GM23248 (cell line): ENCODE measurements at regions not wholly inside any gene's neighbourhood (a gene's known extent, or its start where the extent isn't known, plus 50 kb on each side); places are given as distances from the start of the nearest gene placed in this dataset.
"Not testable (repeated sequence)": the region's sequence is repeated elsewhere in the genome, so short reads cannot be mapped to it uniquely, and the experiment has no call there.

ENCODE experiments used
- DNase-seq: peaks from one replicate; pipeline ENCODE4 v3.0.0-alpha.2; 2015
- H2AFZ ChIP-seq: fragments of 200-600 bp; sonication (generic); 2 replicates; pipeline ENCODE4 v1.6.1; 2016; ENCODE audit warnings: antibody characterized with exemption
- H3F3A ChIP-seq: fragments of 200-600 bp; sonication (generic); 2 replicates; pipeline ENCODE4 v1.6.1; 2016; ENCODE audit warnings: mild to moderate bottlenecking, antibody characterized with exemption, mixed run types; ENCODE audit not compliant: insufficient read depth
- H3K27ac ChIP-seq: fragments of 200-600 bp; sonication (generic); 2 replicates; pipeline ENCODE4 v1.5.1; 2016; ENCODE audit warnings: mild to moderate bottlenecking
- H3K27me3 ChIP-seq: fragments of 200-600 bp; sonication (generic); replicated peaks from 2 replicates; pipeline ENCODE4 v1.6.1; 2016; ENCODE audit warnings: mild to moderate bottlenecking; ENCODE audit not compliant: insufficient read depth
- H3K36me3 ChIP-seq: fragments of 200-600 bp; sonication (generic); 2 replicates; pipeline ENCODE4 v1.6.1; 2016; ENCODE audit warnings: low read depth, mild to moderate bottlenecking
- H3K4me1 ChIP-seq: fragments of 200-600 bp; sonication (generic); 2 replicates; pipeline ENCODE4 v1.6.1; 2016; ENCODE audit warnings: mild to moderate bottlenecking; ENCODE audit not compliant: insufficient read depth
- H3K4me2 ChIP-seq: fragments of 200-600 bp; sonication (generic); one replicate; pipeline ENCODE4 v1.6.1; 2016; ENCODE audit warnings: mild to moderate bottlenecking; ENCODE audit not compliant: unreplicated experiment
- H3K4me3 ChIP-seq: fragments of 200-600 bp; sonication (generic); 2 replicates; pipeline ENCODE4 v1.5.1; 2016; ENCODE audit warnings: mild to moderate bottlenecking
- H3K79me2 ChIP-seq: fragments of 200-600 bp; sonication (generic); 2 replicates; pipeline ENCODE4 v1.6.1; 2016; ENCODE audit warnings: mild to moderate bottlenecking; ENCODE audit not compliant: insufficient read depth
- H3K9ac ChIP-seq: fragments of 200-600 bp; sonication (generic); 2 replicates; pipeline ENCODE4 v1.6.1; 2016; ENCODE audit warnings: mild to moderate bottlenecking
- H3K9me2 ChIP-seq: fragments of 200-600 bp; sonication (generic); 2 replicates; pipeline ENCODE4 v1.6.1; 2016; ENCODE audit warnings: mixed run types, mild to moderate bottlenecking, moderate library complexity; ENCODE audit not compliant: insufficient read depth
- H3K9me3 ChIP-seq: fragments of 200-600 bp; sonication (generic); one replicate; pipeline ENCODE4 v1.6.1; 2017; ENCODE audit warnings: low read depth
- H4K20me1 ChIP-seq: fragments of 200-600 bp; sonication (generic); 2 replicates; pipeline ENCODE4 v1.6.0; 2016; ENCODE audit not compliant: insufficient read depth
- EZH2 ChIP-seq: fragments of 200-600 bp; sonication (generic); IDR thresholded peaks from 2 replicates; pipeline ENCODE4 v1.6.1; 2018; ENCODE audit warnings: antibody characterized with exemption, mild to moderate bottlenecking; ENCODE audit not compliant: insufficient read depth, poor library complexity, severe bottlenecking
- EZH2phosphoT487 ChIP-seq: fragments of 200-600 bp; sonication (generic); IDR thresholded peaks from 2 replicates; pipeline ENCODE4 v1.6.1; 2018; ENCODE audit warnings: antibody characterized with exemption, moderate library complexity, mild to moderate bottlenecking, low read depth; ENCODE audit not compliant: insufficient read depth
- WGBS, 2 experiments: methylation state at CpG; one replicate each; pipeline ENCODE4 v1.1.6; 2015 to 2017; ENCODE audit warnings: low lambda C conversion rate in 2 of 2, low coverage in 1 of 2; ENCODE audit errors: missing lambda C conversion rate in 2 of 2; 5-methylcytosine and 5-hydroxymethylcytosine counted together
- in situ Hi-C: fragments of 300-500 bp; cut with MboI; formaldehyde crosslinking; loops from 2 replicates; pipeline ENCODE4 v1.15.0; 2020

- H3F3A ChIP-seq = no peaks in the 10 kb centered on the region
- H4K20me1 ChIP-seq = no peaks in the 10 kb centered on the region
- no peaks in the 10 kb centered on the region; the same call in none of the 2 replicates for H3K27me3 ChIP-seq
- TF ChIP-seq EZH2phosphoT487 (no peak), EZH2 (no peak)
- no peak overlapping the region for H3K4me3 ChIP-seq
- in situ Hi-C loops = no loop called here
- H2AFZ ChIP-seq = no peak overlapping the region
- no peak overlapping the region for H3K9ac ChIP-seq
- H3K36me3 ChIP-seq = no peaks in the 10 kb centered on the region
- no peaks in the 10 kb centered on the region for H3K4me1 ChIP-seq
- no peak overlapping the region for H3K4me2 ChIP-seq
- H3K79me2 ChIP-seq = no peaks in the 10 kb centered on the region
- no peaks in the 10 kb centered on the region for H3K9me3 ChIP-seq
- H3K9me2 ChIP-seq = no peaks in the 10 kb centered on the region
- DNase-seq = no peak
- no peak overlapping the region for H3K27ac ChIP-seq
Measured at GRCh38 chr6:53424300-53424699, 75.5 kb upstream of the ELOVL5 start.

- H3K9ac ChIP-seq, H4K20me1 ChIP-seq, H3K27ac ChIP-seq, DNase-seq, H3K36me3 ChIP-seq, H3F3A ChIP-seq, H3K4me3 ChIP-seq, H3K9me3 ChIP-seq, H2AFZ ChIP-seq, H3K9me2 ChIP-seq, H3K79me2 ChIP-seq, H3K27me3 ChIP-seq, H3K4me1 ChIP-seq, H3K4me2 ChIP-seq, in situ Hi-C loops: not testable (repeated sequence)
Measured at GRCh38 chr6:53423560-53423959, 74.8 kb upstream of the ELOVL5 start.

- Histone ChIP-seq H3K9me3 (no peaks in the 10 kb centered on the region), H3K27ac (no peak overlapping the region), H3K4me1 (no peaks in the 10 kb centered on the region), H3K4me2 (no peak overlapping the region), H3K4me3 (no peak overlapping the region), H3K9me2 (no peaks in the 10 kb centered on the region), H4K20me1 (no peaks in the 10 kb centered on the region), H3F3A (no peaks in the 10 kb centered on the region), H3K36me3 (no peaks in the 10 kb centered on the region), H3K79me2 (no peaks in the 10 kb centered on the region), H3K27me3 (no peaks in the 10 kb centered on the region; the same call in none of the 2 replicates), H2AFZ (no peak overlapping the region), H3K9ac (no peak overlapping the region)
- in situ Hi-C loops = no loop called here
- DNase-seq = no peak
- TF ChIP-seq EZH2 = no peak
- 5% methylated on average over 1 of the region's 1 CpG for WGBS, 2 experiments
Measured at GRCh38 chr6:53419026-53419425, 70.3 kb upstream of the ELOVL5 start.

- H3K9ac ChIP-seq = no peak overlapping the region
- H3K4me2 ChIP-seq = no peak overlapping the region
- no peak overlapping the region for H3K27ac ChIP-seq
- H2AFZ ChIP-seq = no peak overlapping the region
- TF ChIP-seq EZH2 (no peak), EZH2phosphoT487 (no peak)
- no peaks in the 10 kb centered on the region for H3K4me1 ChIP-seq
- H3K9me3 ChIP-seq = no peaks in the 10 kb centered on the region
- 28 to 30% methylated on average over 2 of the region's 2 CpGs for WGBS, 2 experiments
- no peaks in the 10 kb centered on the region for H3K79me2 ChIP-seq
- no peaks in the 10 kb centered on the region for H3F3A ChIP-seq
- H3K9me2 ChIP-seq = no peaks in the 10 kb centered on the region
- no peak for DNase-seq
- no peaks in the 10 kb centered on the region for H4K20me1 ChIP-seq
- no peak overlapping the region for H3K4me3 ChIP-seq
- no peaks in the 10 kb centered on the region; the same call in none of the 2 replicates for H3K27me3 ChIP-seq
- in situ Hi-C loops = no loop called here
- no peaks in the 10 kb centered on the region for H3K36me3 ChIP-seq
Measured at GRCh38 chr6:53418288-53418687, 69.5 kb upstream of the ELOVL5 start.

GRCh38 chr6:53417141-53417540 is 68.4 kb upstream of the ELOVL5 start:
- in situ Hi-C loops = no loop called here
- H2AFZ ChIP-seq = no peak overlapping the region
- H3K36me3 ChIP-seq = no peaks in the 10 kb centered on the region
- no peaks in the 10 kb centered on the region for H3K4me1 ChIP-seq
- H3K4me2 ChIP-seq = no peak overlapping the region
- no peak overlapping the region for H3K4me3 ChIP-seq
- no peak overlapping the region for H3K27ac ChIP-seq
- H3K27me3 ChIP-seq = no peaks in the 10 kb centered on the region; the same call in none of the 2 replicates
- TF ChIP-seq EZH2 (no peak), EZH2phosphoT487 (no peak)
- no peaks in the 10 kb centered on the region for H3K79me2 ChIP-seq
- 42 to 52% methylated on average over 1 of the region's 1 CpG for WGBS, 2 experiments
- no peaks in the 10 kb centered on the region for H4K20me1 ChIP-seq
- DNase-seq = no peak
- no peaks in the 10 kb centered on the region for H3F3A ChIP-seq
- no peaks in the 10 kb centered on the region for H3K9me3 ChIP-seq
- no peak overlapping the region for H3K9ac ChIP-seq
- H3K9me2 ChIP-seq = no peaks in the 10 kb centered on the region
